ENCODE measurements at regions not wholly inside any gene's neighbourhood (a gene's known extent, or its start where the extent isn't known, plus 50 kb on each side); places are given as distances from the start of the nearest gene placed in this dataset.
A peak's percentile ranks its signal among the peaks of the same experiment; 100 is the strongest.

DNA sequence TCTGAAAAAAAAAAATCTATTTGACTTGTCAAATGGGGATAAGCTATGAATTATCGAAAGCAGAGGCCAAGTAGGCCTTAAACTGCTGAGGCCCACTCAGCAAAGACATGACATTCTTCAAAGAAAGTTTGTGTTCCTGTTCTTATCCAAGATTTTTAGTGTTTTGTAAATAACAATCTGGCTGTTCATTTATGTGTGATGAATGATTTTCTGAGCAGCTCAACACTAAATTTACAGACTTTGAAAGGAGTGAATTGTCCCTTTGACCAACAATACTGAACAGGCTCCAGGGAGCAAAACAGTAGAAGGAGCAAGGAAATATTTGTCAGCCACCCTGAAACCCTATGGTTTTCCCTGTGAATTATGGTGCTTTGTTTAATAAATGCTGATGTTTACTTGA lies 512.6 kb upstream of the NAALADL2 start:
- TF ChIP-seq, protein P1, sequence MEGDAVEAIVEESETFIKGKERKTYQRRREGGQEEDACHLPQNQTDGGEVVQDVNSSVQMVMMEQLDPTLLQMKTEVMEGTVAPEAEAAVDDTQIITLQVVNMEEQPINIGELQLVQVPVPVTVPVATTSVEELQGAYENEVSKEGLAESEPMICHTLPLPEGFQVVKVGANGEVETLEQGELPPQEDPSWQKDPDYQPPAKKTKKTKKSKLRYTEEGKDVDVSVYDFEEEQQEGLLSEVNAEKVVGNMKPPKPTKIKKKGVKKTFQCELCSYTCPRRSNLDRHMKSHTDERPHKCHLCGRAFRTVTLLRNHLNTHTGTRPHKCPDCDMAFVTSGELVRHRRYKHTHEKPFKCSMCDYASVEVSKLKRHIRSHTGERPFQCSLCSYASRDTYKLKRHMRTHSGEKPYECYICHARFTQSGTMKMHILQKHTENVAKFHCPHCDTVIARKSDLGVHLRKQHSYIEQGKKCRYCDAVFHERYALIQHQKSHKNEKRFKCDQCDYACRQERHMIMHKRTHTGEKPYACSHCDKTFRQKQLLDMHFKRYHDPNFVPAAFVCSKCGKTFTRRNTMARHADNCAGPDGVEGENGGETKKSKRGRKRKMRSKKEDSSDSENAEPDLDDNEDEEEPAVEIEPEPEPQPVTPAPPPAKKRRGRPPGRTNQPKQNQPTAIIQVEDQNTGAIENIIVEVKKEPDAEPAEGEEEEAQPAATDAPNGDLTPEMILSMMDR (IDR thresholded peaks at IDR 0.05; ENCODE audit: low read depth, low read length) = no peak
- no peak for DNase-seq (ENCODE audit: low read depth in 2 of 2)
- no peak overlapping the region for H3K4me3 ChIP-seq (replicated peaks in 1 of 2; ENCODE audit: low read depth in 2 of 2, low read length in 2 of 2)

DNA sequence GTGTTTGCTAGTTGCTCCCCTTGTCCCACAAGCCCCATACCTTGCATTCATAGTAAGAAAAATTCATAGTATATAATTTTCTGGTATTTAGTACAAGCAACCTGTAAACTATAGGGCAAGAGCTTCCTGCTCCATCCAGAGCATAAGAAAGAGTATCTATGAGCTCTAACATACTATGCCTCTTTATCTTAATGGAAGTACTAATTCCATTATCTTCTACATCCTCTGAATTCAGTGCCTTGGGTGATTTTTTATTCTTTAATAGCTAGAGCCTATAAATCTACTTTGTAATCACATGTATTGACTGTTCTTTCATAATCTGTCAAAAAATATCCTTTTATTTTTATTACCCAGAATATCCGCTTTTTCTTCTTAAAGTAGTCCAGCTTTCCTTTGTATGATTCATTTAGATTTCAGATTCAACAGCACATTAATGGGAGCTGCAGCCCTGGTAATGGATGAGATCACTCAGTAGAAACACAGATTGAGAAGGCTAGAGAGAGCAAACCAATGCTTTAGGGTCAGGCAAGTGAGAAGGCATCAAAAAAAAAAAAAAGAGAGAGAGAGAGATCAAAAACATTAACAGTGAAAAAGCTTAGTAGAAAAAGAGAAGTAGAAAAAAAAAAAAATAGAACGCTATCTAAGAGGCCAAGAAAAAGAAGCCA lies 511.5 kb upstream of the NAALADL2 start:
- no peak for DNase-seq (ENCODE audit: low read depth in 2 of 2)
- no peak overlapping the region for H3K4me3 ChIP-seq (replicated peaks in 1 of 2; ENCODE audit: low read depth in 2 of 2, low read length in 2 of 2)
- TF ChIP-seq, protein P1 (IDR thresholded peaks at IDR 0.05; ENCODE audit: low read depth, low read length) = no peak

DNA sequence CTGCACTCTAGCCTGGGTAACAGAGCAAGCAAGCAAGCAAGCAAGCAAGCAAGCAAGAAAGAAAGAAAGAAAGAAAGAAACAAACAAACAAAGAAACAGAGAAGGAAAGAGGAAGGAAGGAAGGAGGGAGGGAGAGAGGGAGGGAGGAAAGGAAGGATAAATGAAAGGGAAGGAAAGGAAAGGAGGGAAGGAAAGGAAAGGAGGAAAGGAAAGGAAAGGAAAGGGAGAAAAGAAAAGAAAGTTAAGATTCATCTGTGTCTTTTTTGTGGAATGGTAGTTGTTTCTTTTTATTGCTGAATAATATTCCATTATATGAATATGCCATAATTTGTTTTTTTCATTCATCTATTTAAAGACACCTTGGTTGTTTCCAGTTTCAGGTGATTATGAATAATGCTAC lies 506.9 kb upstream of the NAALADL2 start:
- TF ChIP-seq, protein P1 (IDR thresholded peaks at IDR 0.05; ENCODE audit: low read depth, low read length) = no peak
- no peak for DNase-seq (ENCODE audit: low read depth in 2 of 2)
- no peak overlapping the region for H3K4me3 ChIP-seq (replicated peaks in 1 of 2; ENCODE audit: low read depth in 2 of 2, low read length in 2 of 2)

DNA sequence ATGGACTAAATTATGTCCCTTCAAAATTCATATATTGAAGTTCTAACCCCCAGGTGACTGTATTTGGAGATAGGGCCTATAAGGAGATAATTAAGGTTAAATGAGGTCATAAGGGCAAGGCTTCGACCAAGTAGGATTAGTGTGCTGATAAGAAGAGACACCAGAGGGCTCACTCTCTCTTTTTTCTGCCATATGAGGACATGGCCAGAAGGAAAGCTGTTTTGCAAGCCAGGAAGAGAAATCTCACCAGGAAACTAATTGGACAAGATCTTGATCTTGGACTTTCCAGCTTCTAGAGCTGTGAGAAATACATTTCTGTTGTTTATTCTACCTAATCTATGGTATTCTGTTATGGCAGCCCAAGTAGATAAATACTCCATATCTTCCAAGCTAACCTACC lies 503.6 kb upstream of the NAALADL2 start:
- DNase-seq (ENCODE audit: low read depth in 2 of 2) = peak; percentile 30 to 48
- no peak overlapping the region for H3K4me3 ChIP-seq (replicated peaks in 1 of 2; ENCODE audit: low read depth in 2 of 2, low read length in 2 of 2)
- TF ChIP-seq, protein P1 (IDR thresholded peaks at IDR 0.05; ENCODE audit: low read depth, low read length) = peak; percentile 36

DNA sequence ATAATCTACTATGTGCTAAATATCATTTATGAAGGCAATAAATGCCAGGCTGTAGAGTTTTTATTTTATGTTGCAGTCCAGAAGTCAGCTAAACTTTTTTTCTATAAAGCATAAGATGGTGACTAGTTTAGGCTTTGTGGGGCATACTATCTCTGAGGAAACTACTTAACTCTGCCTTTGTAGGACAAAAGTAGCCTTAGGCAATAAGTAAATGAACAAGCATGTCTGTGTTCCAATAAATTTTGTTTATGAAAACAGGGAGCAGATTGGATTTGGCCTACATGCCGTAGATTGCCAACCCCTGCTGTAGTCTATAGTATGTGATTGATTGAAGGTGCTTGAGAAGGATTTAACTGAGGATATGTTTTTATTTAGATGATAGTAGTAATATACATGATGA lies 502.5 kb upstream of the NAALADL2 start:
- H3K4me3 ChIP-seq (replicated peaks in 1 of 2; ENCODE audit: low read depth in 2 of 2, low read length in 2 of 2) = no peak overlapping the region
- TF ChIP-seq, protein P1 (IDR thresholded peaks at IDR 0.05; ENCODE audit: low read depth, low read length) = no peak
- no peak for DNase-seq (ENCODE audit: low read depth in 2 of 2)

DNA sequence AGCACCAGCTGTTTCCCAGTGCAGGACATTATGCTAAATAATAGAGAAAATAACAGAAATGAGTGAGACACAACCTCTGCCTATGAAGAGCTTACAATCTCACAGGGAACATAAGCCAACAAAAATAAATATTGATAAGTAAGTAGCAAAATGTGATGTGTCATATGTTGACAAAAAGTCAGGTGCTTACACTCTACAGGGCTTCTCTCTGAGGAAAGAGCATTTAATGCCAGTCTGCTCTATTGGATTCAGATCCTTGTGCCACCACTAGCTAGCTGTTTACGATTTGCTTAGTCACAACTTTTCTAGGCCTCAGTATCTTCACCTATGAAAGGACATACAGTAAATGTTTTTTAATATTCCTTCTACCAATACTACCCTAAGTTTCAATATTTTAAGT lies 500.9 kb upstream of the NAALADL2 start:
- H3K4me3 ChIP-seq (replicated peaks in 1 of 2; ENCODE audit: low read depth in 2 of 2, low read length in 2 of 2) = no peak overlapping the region
- no peak for DNase-seq (ENCODE audit: low read depth in 2 of 2)
- TF ChIP-seq, protein P1 (IDR thresholded peaks at IDR 0.05; ENCODE audit: low read depth, low read length) = no peak

DNA sequence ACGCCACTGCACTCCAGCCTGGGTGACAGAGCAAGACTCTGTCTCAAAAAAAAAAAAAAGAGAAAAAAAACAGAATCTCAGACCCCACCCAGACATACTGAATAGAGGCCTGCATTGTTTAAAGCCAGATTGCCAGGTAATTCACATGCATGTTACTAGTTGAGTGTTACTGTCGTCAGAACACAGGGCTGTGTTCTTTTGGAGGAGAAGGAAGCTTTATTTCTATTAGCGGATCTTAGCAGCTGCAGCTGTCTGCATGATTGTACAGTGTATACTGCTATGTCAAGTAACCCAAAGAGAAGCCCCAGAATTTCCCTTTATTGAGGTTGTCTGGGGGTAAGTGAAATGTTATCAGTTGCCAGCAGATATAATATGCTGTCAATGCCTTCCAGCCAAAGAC lies 496.6 kb upstream of the NAALADL2 start:
- H3K4me3 ChIP-seq (replicated peaks in 1 of 2; ENCODE audit: low read depth in 2 of 2, low read length in 2 of 2) = no peak overlapping the region
- TF ChIP-seq, protein P1 (IDR thresholded peaks at IDR 0.05; ENCODE audit: low read depth, low read length) = no peak
- no peak for DNase-seq (ENCODE audit: low read depth in 2 of 2)
